ENCODE measurements at regions not wholly inside any gene's neighbourhood (a gene's known extent, or its start where the extent isn't known, plus 50 kb on each side); places are given as distances from the start of the nearest gene placed in this dataset.
A peak's percentile ranks its signal among the peaks of the same experiment; 100 is the strongest.
"Not testable (repeated sequence)": the region's sequence is repeated elsewhere in the genome, so short reads cannot be mapped to it uniquely, and the experiment has no call there.

DNA sequence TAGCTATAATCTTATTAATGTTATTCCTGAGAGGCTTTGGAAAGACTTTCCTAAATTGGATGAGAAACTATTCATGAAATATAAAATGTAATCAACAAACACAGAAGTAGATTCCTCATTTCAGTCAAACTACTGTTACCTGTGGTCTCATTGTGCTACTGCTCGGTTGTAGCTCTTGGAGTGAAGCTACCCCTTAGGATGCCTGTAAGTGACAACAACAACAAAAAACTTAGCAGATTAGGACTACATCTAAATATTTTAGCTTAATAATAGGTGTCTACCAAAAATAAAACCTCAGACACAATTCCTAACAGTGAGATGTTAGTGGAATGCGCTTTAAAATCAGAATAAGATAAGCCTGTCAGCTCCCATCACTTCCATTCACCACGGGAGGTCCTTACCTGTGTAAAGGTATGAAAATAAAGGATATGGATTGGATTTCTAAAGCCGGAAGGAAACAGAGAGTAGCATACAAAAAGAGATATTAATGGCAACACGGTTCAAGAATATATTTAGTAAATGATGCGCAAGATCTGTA lies 369.2 kb downstream of the OSTF1 start:
- DNase-seq (ENCODE audit: low read depth): no peak

GRCh38 chr9:75459311-75459710 lies 371.0 kb downstream of the OSTF1 start:
- not testable (repeated sequence) for DNase-seq (ENCODE audit: low read depth)

DNA sequence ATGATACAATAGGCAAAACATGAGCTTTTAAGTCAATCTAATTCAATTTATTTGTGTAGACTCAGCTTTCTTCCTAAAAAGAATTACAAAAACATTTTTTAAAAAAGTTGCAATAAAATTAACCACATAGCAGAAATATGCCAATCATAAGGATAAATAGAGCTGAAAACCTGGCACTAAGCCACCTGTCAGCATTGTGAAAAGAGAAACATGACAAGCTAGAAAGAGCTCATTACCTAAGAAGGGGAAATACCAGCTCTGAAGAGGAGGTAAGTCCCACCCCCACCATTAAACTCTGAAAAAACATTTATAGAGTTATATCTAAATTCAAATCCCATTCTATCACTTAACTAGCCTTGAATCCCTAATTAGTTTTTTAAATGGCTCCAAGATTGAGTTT lies 372.9 kb downstream of the OSTF1 start:
- no peak for DNase-seq (ENCODE audit: low read depth)

DNA sequence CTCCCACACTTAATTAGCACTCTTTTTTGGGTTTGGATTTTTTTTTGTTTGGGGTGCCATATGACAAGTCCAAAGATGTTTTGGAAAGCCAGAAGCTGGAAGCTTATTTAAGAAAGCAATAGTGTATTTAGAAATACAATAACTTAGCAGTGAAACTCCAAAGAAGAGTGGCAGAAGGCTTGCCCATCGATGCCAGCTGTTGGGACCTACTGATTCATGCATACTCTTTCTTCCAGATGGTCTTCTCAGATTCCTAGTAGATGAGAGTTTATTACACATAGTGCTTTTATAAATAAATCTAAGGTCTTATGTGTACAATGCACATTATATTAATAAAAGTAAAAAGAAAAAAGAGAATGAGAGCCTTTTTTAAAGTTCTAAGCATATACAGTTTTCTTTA lies 374.6 kb downstream of the OSTF1 start:
- no peak for DNase-seq (ENCODE audit: low read depth)

DNA sequence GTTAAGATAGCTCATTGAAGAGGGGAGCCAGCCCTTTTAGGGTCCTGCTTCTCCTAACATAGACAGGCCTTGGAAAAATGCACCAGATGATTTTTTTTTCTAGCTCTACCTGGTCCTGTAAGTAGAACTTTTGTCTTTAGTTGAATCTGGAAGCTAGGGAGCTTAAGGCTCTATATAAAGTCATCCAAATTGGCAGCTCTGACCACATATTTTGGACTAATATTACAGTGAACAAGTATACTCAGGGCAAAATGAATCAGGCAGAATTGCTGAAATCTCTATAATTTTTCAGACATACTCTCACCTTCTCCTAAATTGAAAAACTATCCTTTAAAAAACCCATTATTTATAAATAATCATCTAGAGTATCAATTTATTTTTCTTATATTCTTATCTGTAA lies 375.6 kb downstream of the OSTF1 start:
- DNase-seq (ENCODE audit: low read depth): no peak

DNA sequence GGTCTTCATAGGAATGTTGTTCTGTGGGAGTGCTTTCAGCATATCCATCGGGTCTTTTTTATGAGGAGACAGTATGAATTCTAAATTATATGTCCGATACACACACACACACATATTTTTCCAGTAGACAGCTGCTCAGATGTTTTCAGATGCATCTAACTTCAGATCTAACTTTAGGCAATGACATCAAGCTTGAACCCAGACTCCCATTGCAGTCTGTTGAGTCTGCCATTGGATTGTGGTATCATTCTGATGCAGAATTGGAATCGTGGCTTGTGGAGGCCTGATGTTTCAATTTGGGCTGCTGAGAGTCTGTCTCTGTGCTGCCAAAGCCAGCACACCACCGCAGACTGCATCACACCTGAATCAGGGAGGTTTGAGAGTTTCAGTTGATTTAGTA lies 376.4 kb downstream of the OSTF1 start:
- DNase-seq (ENCODE audit: low read depth): no peak

DNA sequence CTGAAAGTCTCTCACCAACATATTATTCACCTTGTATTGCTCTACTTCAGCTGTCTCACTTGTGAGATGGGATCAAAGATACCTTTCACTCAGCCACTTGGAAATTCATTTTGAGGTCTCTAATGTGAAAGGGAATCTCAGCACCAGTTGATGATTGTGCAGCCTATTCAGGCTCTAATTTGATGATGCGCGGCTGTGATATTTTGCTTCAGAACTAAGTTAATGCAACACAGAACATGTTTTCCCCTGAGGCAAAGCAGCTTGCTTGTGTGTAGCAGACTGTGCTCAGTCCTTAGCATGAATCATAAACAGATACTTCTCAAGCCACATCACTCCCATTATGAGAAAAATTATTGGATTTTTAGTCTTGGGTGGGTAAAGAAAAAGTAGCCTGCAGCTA lies 378.8 kb downstream of the OSTF1 start:
- DNase-seq (ENCODE audit: low read depth): peak; percentile 38

DNA sequence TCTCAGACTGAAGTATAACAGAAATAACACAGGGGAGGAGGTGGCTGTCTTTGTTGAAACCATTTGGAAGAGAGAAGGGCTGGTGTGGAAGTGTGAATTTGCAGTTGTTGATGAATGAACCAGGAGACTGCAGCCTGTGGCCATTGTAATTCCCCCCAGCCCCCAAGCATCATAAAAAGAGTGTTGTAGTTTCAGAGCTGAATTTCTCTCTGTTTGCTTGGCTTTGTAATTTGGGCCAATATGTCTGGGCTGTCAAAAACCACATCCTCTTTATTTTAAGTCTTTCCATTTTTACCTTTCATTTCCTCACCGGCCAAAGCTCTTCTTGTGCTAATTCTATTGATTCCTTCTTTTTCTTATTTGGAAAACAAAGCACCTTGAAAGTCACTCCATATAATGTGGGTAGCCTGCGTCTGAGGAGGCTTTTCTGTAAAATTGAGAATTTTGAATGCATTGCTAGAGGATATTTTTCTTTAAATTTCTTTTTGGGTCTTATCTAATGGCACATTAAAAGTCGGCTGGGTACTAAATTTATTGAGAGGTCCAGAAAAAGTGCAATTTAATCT lies 383.3 kb downstream of the OSTF1 start:
- DNase-seq (ENCODE audit: low read depth): no peak

DNA sequence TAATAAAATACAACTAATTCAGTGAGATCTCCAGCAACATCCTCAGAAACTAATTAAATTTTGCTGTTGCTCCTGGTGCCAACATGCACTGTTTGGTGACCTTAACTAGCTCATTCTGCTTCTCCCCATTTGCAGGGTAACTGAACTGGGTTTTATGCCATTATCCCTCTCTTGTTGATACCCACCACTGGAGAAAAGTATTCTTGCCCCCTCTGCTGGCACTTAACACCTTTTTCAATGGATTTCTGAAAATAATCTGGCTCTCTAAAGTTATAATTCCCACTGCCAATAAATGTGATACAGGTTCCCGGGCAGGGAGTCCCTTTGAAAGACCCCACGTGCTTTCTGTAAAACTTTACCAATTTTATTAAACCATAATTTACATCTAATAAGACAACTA lies 394.3 kb downstream of the OSTF1 start:
- no peak for DNase-seq (ENCODE audit: low read depth)

- DNase-seq (ENCODE audit: low read depth): no peak
Measured at GRCh38 chr9:75483636-75484035, 395.3 kb downstream of the OSTF1 start.

DNA sequence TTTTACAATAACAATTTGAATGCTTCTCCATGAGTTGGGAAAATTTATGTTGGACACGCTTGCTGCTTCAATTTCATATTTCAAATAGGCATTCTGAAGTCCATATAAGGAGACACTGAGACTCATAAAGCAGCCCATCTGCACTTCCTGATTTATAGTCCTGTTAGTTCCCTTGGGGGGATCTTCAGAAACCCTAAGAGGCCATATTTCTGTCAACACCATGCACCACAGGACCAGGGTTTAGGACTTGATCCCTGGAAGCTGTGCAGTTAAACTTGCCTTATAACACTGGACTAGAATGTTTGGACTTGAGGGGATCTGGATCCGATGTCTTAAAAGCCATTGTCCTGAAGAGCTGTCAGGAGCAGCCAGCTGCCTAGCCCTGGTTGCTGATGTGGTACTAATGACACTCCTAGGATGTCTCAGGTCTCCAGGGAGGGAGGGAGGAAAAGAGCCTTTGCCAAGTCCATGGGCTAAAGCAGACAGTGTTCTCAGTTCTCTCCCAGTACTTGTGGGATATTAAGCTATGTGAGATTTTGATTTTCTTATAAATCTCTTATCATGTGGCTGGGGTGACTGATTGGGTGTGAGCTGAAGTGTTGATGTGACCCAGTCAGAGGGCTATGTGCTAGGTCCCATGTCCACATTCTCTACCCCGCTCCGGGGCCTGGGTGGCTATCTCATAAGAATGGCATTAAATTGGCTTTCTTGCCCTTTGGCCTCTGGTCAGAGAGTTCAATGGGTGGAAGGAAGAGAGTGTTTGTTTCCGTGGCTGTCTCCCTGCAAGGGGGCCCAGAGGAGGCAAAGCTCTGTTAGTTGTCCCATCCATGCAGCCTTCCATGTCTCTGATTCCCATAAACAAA lies 399.8 kb downstream of the OSTF1 start:
- no peak for DNase-seq (ENCODE audit: low read depth)

GRCh38 chr9:75488719-75489110 lies 400.4 kb downstream of the OSTF1 start:
- DNase-seq (ENCODE audit: low read depth): no peak

- DNase-seq (ENCODE audit: low read depth): peak; percentile 71
Measured at GRCh38 chr9:75490326-75490725, 400.1 kb upstream of the PCSK5 start.

- no peak for DNase-seq (ENCODE audit: low read depth)
Measured at GRCh38 chr9:75491533-75491932, 398.9 kb upstream of the PCSK5 start.

DNA sequence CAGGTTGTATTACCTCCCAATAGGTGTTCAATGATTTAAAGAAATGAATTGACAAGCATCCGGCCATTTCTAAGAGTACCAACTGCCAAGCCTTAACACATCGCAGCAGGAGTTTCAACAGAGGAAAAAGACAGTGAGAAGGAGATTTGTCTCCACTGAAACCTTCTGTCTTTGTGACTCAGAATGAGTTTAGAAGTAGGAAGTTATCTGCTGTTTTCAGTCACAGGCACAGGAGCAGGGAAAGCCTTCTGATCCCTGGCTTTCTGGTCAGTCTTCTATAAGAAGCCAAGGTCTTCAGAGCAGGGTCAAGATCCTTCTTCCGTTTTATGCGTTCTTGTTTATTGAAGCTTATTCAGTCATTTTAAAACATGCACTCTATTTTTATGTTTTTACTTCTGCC lies 390.7 kb upstream of the PCSK5 start:
- DNase-seq (ENCODE audit: low read depth): no peak

- no peak for DNase-seq (ENCODE audit: low read depth)
Measured at GRCh38 chr9:75500479-75500878, 390.0 kb upstream of the PCSK5 start.

DNA sequence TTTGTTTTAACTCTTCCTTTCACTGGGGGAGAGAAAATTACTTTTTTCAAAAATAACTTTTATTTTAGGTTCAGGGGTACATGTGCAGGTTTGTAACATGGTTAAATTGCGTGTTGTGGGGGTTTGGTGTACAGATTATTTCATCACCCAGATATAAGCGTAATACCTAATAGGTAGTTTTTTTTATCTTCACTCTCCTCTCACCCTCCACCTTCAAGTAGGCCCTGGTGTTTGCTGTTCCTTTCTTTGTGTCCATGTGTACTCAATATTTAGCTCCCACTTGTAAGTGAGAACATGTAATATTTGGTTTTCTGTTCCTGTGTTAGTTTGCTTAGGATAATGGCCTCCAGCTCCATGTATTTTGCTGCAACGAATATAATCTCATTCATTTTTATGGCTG lies 389.5 kb upstream of the PCSK5 start:
- not testable (repeated sequence) for DNase-seq (ENCODE audit: low read depth)

DNA sequence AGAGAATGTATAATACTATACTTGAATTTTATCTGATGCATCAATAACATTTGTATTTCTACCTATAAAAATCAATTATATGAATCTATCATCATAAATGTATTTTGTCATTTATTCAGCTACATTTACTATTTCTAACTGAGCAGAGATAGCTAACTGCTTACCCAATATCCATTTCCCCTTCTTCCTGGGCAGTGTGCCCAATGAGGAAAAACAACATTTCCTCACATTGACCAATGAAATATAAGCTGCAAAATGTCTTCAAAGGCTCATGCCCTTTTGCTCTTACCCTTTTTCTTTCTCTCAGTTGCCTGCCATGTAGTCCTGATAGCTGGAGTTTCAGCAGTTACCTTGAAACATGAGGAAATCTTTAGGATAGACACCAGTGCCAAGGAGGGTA lies 385.8 kb upstream of the PCSK5 start:
- DNase-seq (ENCODE audit: low read depth): peak; percentile 31

DNA sequence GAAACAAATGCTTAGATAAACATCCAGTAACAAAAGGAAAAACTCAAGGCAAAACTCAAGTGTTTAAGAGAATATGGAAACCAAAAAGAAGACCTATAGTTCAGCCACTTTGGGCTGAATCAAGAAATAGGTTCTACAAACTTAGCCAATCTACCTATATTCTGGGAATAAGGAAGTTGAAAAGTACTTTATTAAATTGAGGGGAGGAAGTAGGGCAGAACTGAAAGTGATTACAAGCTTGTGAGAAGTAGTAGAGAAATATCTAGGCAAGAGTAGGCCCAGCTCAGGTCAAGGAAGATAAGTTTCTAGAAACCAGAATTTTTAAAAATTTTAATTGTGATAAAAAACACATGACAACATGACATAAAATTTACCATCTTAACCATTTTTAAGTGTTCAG lies 384.8 kb upstream of the PCSK5 start:
- no peak for DNase-seq (ENCODE audit: low read depth)

DNA sequence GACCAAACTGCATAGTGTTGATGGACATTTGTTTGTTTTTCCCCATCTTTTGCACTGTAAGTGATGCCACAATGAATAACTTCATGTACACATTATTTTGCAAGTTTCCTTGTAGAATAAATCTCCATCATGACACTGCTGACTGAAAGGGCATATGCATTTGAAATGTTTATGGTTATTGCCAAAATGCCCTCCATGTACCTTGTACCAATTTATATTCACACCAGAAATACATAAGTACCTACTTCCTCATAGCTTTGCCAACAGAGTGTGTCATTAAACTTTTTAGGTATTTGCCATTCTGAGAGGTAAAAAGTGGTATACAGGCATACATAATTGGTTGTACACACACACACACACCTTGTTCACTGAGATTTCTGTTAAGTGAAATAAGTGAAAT lies 361.0 kb upstream of the PCSK5 start:
- DNase-seq (ENCODE audit: low read depth): no peak

- no peak for DNase-seq (ENCODE audit: low read depth)
Measured at GRCh38 chr9:75531588-75531987, 358.9 kb upstream of the PCSK5 start.

DNA sequence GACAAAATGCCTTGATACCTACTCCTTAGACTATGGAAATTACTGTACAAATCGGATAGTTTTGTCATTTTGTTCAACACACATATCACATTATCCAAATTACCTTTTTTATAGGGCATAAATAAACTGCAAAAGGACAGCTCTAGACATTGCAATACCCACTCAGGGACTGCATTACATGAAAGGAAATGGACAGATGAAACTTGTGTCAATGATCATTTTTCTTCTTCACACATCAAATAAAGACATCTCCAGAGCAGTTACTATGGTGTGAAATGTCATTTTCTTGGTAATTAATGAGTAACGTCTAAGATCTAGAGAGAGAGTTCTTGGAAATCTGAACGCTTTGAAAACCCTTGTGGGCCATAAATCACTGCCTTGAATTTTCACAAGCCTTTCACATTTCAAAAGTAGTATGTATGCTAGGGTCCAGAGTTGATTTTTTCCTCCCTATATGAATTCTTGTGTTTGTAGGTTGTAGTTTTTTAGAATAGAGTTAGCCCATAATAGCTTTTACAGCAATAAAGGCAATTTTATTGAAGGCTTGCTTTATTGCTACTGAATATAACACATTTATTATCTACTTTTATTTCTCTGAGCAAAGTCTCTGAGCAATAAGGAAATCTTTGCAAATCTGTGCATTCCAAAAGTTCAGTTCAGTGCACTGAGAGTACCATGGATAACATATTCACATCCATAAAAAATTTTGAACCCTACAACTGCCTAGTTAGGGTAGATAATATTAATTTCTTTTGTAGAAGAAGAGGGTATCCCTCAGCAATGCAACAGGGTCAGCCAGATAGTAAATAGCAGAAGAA lies 358.0 kb upstream of the PCSK5 start:
- DNase-seq (ENCODE audit: low read depth): no peak

DNA sequence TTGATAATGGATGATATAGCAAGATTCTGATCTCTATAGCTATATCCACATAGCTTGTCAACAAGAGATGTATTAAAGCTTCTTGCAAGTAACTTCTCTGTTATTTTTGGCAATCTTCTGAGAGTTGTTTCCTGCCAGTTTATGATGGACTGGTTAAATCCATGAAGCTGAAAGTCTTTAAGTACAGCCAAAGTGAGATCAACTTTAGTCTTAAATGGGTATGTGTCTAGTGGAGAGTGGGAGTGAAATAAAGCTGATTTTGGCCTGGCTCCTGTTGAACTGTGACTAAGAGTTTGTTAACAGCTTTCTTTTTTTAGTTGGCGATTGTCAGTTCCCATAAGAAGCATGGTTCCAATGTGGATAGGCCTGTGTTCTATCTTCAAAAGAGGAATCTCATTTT lies 350.9 kb upstream of the PCSK5 start:
- DNase-seq (ENCODE audit: low read depth): peak; percentile 74

Measured in stromal cell of bone marrow (primary cell).